GM23338 (cell line): ENCODE measurements at regions not wholly inside any gene's neighbourhood (a gene's known extent, or its start where the extent isn't known, plus 50 kb on each side); places are given as distances from the start of the nearest gene placed in this dataset.

Experiments
- CREB1 ChIP-seq: fragments of 250-450 bp; sonication (Bioruptor Pico); IDR thresholded peaks from 2 replicates; pipeline ENCODE4 v1.5.0; 2020; ENCODE audit warnings: low read depth, mild to moderate bottlenecking, moderate library complexity
- EZH2 ChIP-seq: fragments of 200-600 bp; sonication (generic); IDR thresholded peaks from one replicate; pipeline ENCODE4 v1.8.0; 2017; ENCODE audit warnings: antibody characterized with exemption, mild to moderate bottlenecking, low read depth; ENCODE audit not compliant: unreplicated experiment
- JUNB ChIP-seq: IDR thresholded peaks from one replicate; pipeline ENCODE4 v1.6.1; 2016; ENCODE audit warnings: antibody characterized with exemption; ENCODE audit not compliant: unreplicated experiment
- NANOG ChIP-seq: IDR thresholded peaks from 2 replicates; pipeline ENCODE4 v1.6.1; 2016; ENCODE audit warnings: antibody characterized with exemption, borderline replicate concordance
- POLR2AphosphoS5 ChIP-seq: IDR thresholded peaks from 2 replicates; pipeline ENCODE4 v1.6.1; 2016; ENCODE audit warnings: antibody characterized with exemption, low read depth
- ZNF114 ChIP-seq: fragments of 250-450 bp; sonication (Bioruptor Pico); IDR thresholded peaks from 2 replicates; pipeline ENCODE4 v1.5.0; 2020; ENCODE audit warnings: mild to moderate bottlenecking, moderate library complexity
- TF ChIP-seq, protein P1 (sequence below): fragments of 250-450 bp; sonication (Bioruptor Pico); IDR thresholded peaks from 2 replicates; pipeline ENCODE4 v1.5.0; 2020; ENCODE audit warnings: mild to moderate bottlenecking, moderate library complexity
- TF ChIP-seq, protein P2 (sequence below): IDR thresholded peaks from one replicate; pipeline ENCODE4 v1.6.1; 2018; ENCODE audit warnings: antibody characterized with exemption; ENCODE audit not compliant: unreplicated experiment

DNA sequence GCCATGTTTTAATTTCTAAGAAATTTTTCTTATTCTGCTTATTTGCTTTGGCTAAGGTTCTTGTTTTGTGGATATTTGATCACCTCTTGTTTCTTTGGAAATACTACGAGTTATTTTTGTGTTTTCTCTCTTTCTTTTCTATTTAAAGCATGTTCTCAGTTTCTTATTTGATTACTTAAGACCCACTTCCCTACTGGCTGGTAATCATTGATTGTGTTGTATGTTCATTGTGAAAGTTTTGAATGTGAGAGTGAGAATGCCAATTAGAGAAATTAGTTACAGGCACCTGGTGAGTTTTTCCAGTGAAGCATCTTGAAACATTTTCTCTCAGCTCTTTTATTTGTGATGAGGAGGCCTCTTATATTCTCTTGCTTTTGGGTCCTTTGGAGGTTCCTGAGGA is 226.7 kb upstream of the MC4R start (continued):
- TF ChIP-seq, protein P1, sequence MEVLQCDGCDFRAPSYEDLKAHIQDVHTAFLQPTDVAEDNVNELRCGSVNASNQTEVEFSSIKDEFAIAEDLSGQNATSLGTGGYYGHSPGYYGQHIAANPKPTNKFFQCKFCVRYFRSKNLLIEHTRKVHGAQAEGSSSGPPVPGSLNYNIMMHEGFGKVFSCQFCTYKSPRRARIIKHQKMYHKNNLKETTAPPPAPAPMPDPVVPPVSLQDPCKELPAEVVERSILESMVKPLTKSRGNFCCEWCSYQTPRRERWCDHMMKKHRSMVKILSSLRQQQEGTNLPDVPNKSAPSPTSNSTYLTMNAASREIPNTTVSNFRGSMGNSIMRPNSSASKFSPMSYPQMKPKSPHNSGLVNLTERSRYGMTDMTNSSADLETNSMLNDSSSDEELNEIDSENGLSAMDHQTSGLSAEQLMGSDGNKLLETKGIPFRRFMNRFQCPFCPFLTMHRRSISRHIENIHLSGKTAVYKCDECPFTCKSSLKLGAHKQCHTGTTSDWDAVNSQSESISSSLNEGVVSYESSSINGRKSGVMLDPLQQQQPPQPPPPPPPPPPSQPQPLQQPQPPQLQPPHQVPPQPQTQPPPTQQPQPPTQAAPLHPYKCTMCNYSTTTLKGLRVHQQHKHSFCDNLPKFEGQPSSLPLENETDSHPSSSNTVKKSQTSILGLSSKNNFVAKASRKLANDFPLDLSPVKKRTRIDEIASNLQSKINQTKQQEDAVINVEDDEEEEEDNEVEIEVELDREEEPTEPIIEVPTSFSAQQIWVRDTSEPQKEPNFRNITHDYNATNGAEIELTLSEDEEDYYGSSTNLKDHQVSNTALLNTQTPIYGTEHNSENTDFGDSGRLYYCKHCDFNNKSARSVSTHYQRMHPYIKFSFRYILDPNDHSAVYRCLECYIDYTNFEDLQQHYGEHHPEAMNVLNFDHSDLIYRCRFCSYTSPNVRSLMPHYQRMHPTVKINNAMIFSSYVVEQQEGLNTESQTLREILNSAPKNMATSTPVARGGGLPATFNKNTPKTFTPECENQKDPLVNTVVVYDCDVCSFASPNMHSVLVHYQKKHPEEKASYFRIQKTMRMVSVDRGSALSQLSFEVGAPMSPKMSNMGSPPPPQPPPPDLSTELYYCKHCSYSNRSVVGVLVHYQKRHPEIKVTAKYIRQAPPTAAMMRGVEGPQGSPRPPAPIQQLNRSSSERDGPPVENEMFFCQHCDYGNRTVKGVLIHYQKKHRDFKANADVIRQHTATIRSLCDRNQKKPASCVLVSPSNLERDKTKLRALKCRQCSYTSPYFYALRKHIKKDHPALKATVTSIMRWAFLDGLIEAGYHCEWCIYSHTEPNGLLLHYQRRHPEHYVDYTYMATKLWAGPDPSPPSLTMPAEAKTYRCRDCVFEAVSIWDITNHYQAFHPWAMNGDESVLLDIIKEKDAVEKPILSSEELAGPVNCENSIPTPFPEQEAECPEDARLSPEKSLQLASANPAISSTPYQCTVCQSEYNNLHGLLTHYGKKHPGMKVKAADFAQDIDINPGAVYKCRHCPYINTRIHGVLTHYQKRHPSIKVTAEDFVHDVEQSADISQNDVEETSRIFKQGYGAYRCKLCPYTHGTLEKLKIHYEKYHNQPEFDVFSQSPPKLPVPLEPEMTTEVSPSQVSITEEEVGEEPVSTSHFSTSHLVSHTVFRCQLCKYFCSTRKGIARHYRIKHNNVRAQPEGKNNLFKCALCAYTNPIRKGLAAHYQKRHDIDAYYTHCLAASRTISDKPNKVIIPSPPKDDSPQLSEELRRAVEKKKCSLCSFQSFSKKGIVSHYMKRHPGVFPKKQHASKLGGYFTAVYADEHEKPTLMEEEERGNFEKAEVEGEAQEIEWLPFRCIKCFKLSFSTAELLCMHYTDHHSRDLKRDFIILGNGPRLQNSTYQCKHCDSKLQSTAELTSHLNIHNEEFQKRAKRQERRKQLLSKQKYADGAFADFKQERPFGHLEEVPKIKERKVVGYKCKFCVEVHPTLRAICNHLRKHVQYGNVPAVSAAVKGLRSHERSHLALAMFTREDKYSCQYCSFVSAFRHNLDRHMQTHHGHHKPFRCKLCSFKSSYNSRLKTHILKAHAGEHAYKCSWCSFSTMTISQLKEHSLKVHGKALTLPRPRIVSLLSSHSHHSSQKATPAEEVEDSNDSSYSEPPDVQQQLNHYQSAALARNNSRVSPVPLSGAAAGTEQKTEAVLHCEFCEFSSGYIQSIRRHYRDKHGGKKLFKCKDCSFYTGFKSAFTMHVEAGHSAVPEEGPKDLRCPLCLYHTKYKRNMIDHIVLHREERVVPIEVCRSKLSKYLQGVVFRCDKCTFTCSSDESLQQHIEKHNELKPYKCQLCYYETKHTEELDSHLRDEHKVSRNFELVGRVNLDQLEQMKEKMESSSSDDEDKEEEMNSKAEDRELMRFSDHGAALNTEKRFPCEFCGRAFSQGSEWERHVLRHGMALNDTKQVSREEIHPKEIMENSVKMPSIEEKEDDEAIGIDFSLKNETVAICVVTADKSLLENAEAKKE (CRISPR knock-in tag), result no peak
- TF ChIP-seq POLR2AphosphoS5 (no peak), NANOG (no peak), ZNF114 (CRISPR knock-in tag) (no peak), JUNB (no peak), CREB1 (no peak), EZH2 (no peak)
- TF ChIP-seq, protein P2, sequence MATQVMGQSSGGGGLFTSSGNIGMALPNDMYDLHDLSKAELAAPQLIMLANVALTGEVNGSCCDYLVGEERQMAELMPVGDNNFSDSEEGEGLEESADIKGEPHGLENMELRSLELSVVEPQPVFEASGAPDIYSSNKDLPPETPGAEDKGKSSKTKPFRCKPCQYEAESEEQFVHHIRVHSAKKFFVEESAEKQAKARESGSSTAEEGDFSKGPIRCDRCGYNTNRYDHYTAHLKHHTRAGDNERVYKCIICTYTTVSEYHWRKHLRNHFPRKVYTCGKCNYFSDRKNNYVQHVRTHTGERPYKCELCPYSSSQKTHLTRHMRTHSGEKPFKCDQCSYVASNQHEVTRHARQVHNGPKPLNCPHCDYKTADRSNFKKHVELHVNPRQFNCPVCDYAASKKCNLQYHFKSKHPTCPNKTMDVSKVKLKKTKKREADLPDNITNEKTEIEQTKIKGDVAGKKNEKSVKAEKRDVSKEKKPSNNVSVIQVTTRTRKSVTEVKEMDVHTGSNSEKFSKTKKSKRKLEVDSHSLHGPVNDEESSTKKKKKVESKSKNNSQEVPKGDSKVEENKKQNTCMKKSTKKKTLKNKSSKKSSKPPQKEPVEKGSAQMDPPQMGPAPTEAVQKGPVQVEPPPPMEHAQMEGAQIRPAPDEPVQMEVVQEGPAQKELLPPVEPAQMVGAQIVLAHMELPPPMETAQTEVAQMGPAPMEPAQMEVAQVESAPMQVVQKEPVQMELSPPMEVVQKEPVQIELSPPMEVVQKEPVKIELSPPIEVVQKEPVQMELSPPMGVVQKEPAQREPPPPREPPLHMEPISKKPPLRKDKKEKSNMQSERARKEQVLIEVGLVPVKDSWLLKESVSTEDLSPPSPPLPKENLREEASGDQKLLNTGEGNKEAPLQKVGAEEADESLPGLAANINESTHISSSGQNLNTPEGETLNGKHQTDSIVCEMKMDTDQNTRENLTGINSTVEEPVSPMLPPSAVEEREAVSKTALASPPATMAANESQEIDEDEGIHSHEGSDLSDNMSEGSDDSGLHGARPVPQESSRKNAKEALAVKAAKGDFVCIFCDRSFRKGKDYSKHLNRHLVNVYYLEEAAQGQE, result no peak
